CD1c-positive myeloid dendritic cell (primary cell): ENCODE measurements at regions not wholly inside any gene's neighbourhood (a gene's known extent, or its start where the extent isn't known, plus 50 kb on each side); places are given as distances from the start of the nearest gene placed in this dataset.
"Not testable (repeated sequence)": the region's sequence is repeated elsewhere in the genome, so short reads cannot be mapped to it uniquely, and the experiment has no call there.

Experiments used
- DNase-seq: peaks from one replicate; pipeline ENCODE4 v3.0.0-alpha.2; 2016; ENCODE audit errors: extremely low spot score

DNA sequence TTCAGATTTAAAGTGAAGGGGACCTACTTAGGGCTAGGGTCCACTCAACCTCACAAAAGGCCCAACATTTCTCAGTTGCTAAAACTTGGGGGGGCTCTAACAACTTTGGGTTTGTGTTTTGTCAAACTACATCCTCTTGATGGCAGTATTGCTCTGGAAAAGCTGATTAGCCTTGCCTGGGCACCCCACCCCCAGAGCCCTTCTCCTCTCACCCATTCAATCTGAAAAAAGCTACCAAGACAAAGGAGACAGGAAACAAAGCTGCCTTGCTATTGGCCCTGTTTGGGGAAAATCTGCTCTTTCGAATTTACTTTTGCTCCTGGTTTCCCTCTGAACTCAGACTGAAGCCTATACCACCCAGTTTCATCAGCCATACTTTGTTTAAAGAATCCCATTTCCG is 195.2 kb upstream of the STK26 start:
- peak; percentile 24 for DNase-seq

DNA sequence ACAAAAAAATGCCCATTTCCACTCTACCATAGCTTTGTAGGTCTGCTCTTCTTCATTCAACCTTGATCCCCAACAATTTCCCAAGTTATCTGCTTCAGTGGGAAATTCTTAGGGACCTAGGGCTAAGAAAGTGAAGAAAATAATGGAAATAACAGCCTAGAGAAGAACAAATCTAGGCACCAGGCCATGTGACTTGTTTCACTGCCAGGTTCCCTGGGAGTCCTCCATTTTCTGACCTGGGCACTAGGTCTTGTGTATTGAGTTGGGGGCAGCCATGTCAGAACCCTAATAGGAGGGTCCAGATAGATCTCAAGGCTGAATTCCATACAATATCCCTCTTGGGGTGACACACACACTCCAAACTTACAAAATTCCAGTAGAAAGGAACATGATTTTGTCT is 194.6 kb upstream of the STK26 start:
- no peak for DNase-seq

- peak; percentile 81 for DNase-seq
Measured at GRCh38 chrX:131830400-131831184, 192.5 kb upstream of the STK26 start.

DNA sequence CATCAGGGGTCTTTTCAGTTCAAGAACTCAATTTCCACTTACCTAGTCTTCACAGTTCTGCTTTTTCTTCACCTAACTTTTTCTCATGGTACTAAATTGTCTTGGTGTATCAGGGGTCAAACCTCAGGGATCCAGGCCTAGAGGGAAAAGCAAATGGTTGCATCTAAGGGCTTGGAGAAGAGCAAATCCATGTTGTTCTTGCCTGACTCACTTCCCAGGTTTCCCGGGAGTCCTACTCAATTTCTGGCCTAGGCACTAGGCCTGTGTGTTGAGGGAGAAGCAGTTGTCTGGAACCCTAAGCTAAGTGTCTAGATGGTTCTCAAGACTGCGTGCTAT is 191.9 kb upstream of the STK26 start:
- no peak for DNase-seq

DNA sequence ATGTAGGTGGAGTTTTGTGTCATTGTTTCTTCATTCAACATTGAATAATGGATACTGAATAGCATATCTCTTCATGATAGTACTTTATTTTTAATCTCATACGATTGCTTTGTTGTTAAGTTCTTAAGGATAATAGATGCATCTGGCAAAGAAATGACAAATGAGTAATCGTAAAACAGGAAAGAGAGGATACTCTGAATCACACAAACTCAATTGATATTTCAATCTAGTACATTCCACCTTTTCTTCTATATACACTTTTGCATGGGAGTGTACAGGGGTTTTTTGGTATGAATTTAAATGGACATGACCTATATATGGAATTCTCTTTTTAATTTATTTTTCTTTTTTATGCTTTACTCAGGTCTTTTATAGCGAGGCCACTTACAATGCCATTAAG is 186.9 kb upstream of the STK26 start:
- DNase-seq: no peak

GRCh38 chrX:131837325-131837724 is 185.8 kb upstream of the STK26 start:
- no peak for DNase-seq

- no peak for DNase-seq
Measured at GRCh38 chrX:131840799-131841495, 182.2 kb upstream of the STK26 start.

DNA sequence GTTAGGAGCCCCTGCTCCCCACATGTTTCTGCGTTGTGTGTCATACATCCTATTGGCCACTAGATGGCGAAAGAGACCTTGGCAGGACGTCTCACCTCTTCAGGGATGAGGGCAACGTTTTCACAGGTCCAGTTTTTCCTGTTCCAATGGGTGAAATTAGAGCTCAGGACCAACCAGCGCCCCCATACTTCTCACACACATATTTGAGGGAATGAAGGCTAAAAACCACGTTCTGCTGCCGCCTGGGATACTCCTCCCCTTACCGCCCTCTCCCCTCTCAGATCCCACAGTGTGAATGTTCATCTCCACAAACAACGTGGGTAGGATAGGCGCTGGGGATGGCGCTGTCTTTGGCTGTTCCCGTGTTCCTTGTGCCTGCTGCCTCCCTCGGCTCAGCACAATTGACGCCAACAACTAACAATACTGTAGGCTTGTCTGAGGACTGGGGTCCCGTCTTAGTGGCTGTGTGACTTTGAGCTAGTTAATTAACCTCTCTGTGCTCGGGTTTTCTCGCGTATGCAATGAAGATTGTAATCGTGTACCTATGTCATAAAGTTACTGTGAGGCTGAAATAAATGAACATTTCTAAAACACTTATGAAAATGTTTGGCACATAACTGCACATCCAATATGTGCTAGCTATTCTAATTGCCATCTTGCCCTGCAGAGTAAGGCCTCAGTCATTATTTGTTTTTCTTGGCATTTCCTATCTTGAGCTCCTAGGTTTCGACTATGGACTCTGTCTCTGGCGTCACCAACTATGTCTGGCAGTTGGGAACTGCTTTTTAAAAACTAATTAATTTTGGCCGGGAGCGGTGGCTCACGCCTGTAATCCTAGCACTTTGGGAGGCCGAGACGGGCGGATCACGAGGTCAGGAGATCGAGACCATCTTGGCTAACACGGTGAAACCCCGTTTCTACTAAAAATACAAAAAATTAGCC is 181.3 kb upstream of the STK26 start:
- DNase-seq: peak; percentile 61

DNA sequence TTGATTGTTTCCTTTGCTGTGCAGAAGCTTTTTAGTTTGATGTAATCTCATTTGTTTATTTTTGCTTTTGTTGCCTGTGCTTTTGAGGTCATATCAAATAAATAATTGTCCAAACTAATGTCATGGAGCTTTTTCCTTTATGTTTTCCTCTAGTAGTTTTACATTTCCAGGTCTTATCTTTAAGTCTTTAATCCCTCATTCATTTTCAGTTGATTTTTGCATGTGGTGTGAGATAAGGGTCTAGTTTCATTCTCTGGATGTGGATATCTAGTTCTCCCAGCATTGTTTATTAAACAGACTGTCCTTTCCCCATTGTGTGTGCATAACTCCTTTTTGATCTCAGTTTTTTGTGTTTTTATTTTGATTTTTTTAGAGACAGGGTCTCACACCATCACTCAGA is 179.1 kb upstream of the STK26 start:
- no peak for DNase-seq

DNA sequence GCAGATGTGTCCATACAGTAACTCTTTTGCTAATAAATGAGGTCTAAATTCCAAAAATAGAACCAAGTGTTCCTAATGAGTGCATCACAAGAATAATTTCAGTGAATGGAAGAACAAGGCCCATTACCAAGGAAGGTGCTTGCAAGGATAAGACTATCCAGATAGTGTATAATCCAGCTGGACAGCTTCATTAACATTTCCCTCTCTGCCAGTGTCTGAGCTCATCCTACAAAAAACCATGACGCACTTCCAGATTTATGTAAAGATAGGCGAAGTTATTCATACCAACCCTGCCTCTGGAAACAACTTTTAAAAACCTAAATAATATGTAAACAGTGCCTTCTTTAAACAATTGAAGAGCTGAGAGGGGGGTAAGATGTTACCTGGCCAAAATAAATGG is 177.9 kb upstream of the STK26 start:
- no peak for DNase-seq

- DNase-seq: no peak
Measured at GRCh38 chrX:131845771-131846170, 177.3 kb upstream of the STK26 start.

DNA sequence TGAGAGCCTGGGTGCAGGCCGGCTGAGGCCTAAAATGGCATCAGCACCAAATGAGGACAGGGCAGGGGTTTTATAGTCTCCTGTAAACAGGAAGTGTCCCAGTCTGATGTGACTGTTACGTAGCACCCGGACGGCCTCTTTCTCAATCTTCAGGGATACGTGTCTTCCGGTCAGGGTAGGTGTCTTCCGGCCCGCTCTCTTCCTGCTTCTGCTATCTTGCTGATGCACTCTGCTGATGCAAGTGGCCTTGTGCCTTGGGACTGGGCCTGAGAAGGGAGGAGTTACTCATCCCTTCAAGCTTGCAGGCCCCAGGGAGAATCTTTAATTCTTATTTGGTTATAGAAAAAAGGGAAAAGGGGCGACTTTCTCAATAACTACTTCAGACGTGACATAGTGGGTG is 172.1 kb upstream of the STK26 start:
- DNase-seq: peak; percentile 42

- DNase-seq: no peak
Measured at GRCh38 chrX:131853440-131853839, 169.7 kb upstream of the STK26 start.

DNA sequence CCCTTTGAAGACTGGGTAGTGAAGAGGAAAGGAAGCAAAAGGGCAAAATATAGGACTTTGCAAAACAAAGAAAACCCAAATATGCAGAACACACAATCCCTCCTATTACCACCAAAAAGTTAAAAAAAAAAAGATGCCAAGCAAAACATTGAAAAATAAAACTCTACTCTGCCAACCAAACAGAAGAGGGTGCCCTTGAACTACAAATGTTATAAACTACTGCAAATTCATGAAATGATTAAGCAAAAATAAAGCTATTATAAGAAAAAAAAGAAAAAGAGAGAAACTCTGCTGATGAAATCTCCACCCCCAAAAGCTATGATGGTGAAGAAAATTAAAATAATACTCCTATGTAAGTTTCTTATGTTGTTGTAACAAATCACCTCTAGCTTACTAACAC is 168.5 kb upstream of the STK26 start:
- DNase-seq: no peak

GRCh38 chrX:131861088-131861787 is 161.9 kb upstream of the STK26 start:
- DNase-seq: no peak

GRCh38 chrX:131862321-131862720 is 160.8 kb upstream of the STK26 start:
- no peak for DNase-seq

GRCh38 chrX:131869182-131869581 is 153.9 kb upstream of the STK26 start:
- DNase-seq: no peak

DNA sequence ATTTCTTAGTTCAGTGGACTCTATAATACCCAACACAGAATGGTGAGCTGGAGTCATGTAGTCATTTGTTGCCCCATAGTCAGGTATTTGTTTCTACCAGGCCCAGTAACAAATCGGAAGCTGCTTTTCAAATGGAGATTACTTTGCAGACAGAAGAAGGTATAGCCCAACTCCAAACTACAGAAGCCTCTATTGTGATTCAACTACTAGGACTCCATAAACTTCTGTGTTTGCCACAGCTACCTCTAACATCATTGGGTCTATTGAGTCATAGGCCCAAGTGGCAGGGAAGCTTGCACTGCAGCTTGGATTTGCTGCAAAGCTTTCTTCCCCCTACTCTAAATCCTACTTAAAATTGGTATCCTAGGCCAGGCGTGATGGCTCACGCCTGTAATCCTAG is 148.8 kb upstream of the STK26 start:
- no peak for DNase-seq

- DNase-seq: not testable (repeated sequence)
Measured at GRCh38 chrX:131875827-131876226, 147.3 kb upstream of the STK26 start.

GRCh38 chrX:131881194-131881593 is 141.9 kb upstream of the STK26 start:
- DNase-seq: no peak

GRCh38 chrX:131885042-131885441 is 138.1 kb upstream of the STK26 start:
- not testable (repeated sequence) for DNase-seq

- not testable (repeated sequence) for DNase-seq
Measured at GRCh38 chrX:131893857-131894256, 129.2 kb upstream of the STK26 start.
